IMR-90 (cell line): ENCODE measurements at regions not wholly inside any gene's neighbourhood (a gene's known extent, or its start where the extent isn't known, plus 50 kb on each side); places are given as distances from the start of the nearest gene placed in this dataset.

Experiments used
- CTCF ChIP-seq: conservative IDR thresholded peaks from 2 replicates; pipeline ENCODE4 v1.5.1; 2012; ENCODE audit warnings: mild to moderate bottlenecking, low read depth, low read length, improper control_type of control experiment
- FOS ChIP-seq: fragments of 150-350 bp; IDR thresholded peaks from 2 replicates; pipeline ENCODE4 v1.6.1; 2016; ENCODE audit warnings: low read depth, low read length
- RCOR1 ChIP-seq: IDR thresholded peaks from 2 replicates; pipeline ENCODE4 v1.6.1; 2012; ENCODE audit warnings: mild to moderate bottlenecking, low read length, improper control_type of control experiment; ENCODE audit not compliant: insufficient replicate concordance

GRCh38 chr2:146079216-146079615 lies 1559.3 kb upstream of the ZEB2 start:
- TF ChIP-seq CTCF (no peak), RCOR1 (no peak), FOS (no peak)
